GM23338 (cell line): ENCODE measurements at regions not wholly inside any gene's neighbourhood (a gene's known extent, or its start where the extent isn't known, plus 50 kb on each side); places are given as distances from the start of the nearest gene placed in this dataset.

Source experiments
- CREB1 ChIP-seq: fragments of 250-450 bp; sonication (Bioruptor Pico); IDR thresholded peaks from 2 replicates; pipeline ENCODE4 v1.5.0; 2020; ENCODE audit warnings: low read depth, mild to moderate bottlenecking, moderate library complexity
- EZH2 ChIP-seq: fragments of 200-600 bp; sonication (generic); IDR thresholded peaks from one replicate; pipeline ENCODE4 v1.8.0; 2017; ENCODE audit warnings: antibody characterized with exemption, mild to moderate bottlenecking, low read depth; ENCODE audit not compliant: unreplicated experiment
- EZH2phosphoT487 ChIP-seq: fragments of 200-600 bp; sonication (generic); IDR thresholded peaks from one replicate; pipeline ENCODE4 v1.8.1; 2018; ENCODE audit warnings: antibody characterized with exemption; ENCODE audit not compliant: unreplicated experiment
- JUNB ChIP-seq: IDR thresholded peaks from one replicate; pipeline ENCODE4 v1.6.1; 2016; ENCODE audit warnings: antibody characterized with exemption; ENCODE audit not compliant: unreplicated experiment
- NANOG ChIP-seq: IDR thresholded peaks from 2 replicates; pipeline ENCODE4 v1.6.1; 2016; ENCODE audit warnings: antibody characterized with exemption, borderline replicate concordance
- POLR2AphosphoS5 ChIP-seq: IDR thresholded peaks from 2 replicates; pipeline ENCODE4 v1.6.1; 2016; ENCODE audit warnings: antibody characterized with exemption, low read depth
- STAT1 ChIP-seq: IDR thresholded peaks from one replicate; pipeline ENCODE4 v1.6.1; 2016; ENCODE audit warnings: antibody characterized with exemption; ENCODE audit not compliant: unreplicated experiment
- ZNF114 ChIP-seq: fragments of 250-450 bp; sonication (Bioruptor Pico); IDR thresholded peaks from 2 replicates; pipeline ENCODE4 v1.5.0; 2020; ENCODE audit warnings: mild to moderate bottlenecking, moderate library complexity
- ZNF331 ChIP-seq: fragments of 250-450 bp; sonication (Bioruptor Pico); IDR thresholded peaks from 2 replicates; pipeline ENCODE4 v1.5.0; 2020; ENCODE audit warnings: low read depth, mild to moderate bottlenecking, moderate library complexity
- TF ChIP-seq, protein P1 (sequence below), 2 experiments: fragments of 200-600 bp in 1 of 2; sonication (generic) in 1 of 2; conservative IDR thresholded peaks; 2 replicates each; pipeline versions ENCODE4 v1.5.1 to v1.6.1; 2016 to 2017; ENCODE audit warnings: antibody characterized with exemption in 2 of 2, low read depth in 2 of 2, mild to moderate bottlenecking in 2 of 2, moderate library complexity in 1 of 2
- TF ChIP-seq, protein P2 (sequence below): fragments of 250-450 bp; sonication (Bioruptor Pico); IDR thresholded peaks from 2 replicates; pipeline ENCODE4 v1.5.0; 2020; ENCODE audit warnings: mild to moderate bottlenecking, moderate library complexity
- TF ChIP-seq, protein P3 (sequence below): IDR thresholded peaks from one replicate; pipeline ENCODE4 v1.6.1; 2018; ENCODE audit warnings: antibody characterized with exemption; ENCODE audit not compliant: unreplicated experiment
- TF ChIP-seq, protein P4 (sequence below): IDR thresholded peaks from 2 replicates; pipeline ENCODE4 v1.6.1; 2016; ENCODE audit warnings: antibody characterized with exemption

DNA sequence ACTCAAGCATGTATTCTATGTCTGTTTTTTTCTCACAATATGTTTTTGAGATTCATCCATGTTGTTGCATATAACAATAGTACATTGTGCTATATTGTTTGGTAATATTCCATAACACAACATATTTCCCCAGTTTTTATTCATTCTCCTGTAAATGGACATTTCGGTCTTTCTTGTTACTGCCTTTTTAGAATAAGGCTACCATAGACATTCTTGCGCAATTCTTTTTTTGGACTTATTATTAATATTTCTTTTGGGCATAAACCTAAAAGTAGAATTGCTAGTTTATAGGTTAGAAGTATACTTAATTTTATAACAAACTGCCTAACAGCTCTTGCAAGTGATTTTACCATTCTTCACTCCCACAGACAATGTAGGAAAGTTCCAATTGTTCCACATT, 573.0 kb downstream of the ADGRL2 start:
- TF ChIP-seq EZH2 = no peak
- TF ChIP-seq POLR2AphosphoS5 = no peak
- TF ChIP-seq, protein P1, sequence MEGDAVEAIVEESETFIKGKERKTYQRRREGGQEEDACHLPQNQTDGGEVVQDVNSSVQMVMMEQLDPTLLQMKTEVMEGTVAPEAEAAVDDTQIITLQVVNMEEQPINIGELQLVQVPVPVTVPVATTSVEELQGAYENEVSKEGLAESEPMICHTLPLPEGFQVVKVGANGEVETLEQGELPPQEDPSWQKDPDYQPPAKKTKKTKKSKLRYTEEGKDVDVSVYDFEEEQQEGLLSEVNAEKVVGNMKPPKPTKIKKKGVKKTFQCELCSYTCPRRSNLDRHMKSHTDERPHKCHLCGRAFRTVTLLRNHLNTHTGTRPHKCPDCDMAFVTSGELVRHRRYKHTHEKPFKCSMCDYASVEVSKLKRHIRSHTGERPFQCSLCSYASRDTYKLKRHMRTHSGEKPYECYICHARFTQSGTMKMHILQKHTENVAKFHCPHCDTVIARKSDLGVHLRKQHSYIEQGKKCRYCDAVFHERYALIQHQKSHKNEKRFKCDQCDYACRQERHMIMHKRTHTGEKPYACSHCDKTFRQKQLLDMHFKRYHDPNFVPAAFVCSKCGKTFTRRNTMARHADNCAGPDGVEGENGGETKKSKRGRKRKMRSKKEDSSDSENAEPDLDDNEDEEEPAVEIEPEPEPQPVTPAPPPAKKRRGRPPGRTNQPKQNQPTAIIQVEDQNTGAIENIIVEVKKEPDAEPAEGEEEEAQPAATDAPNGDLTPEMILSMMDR (conservative IDR thresholded peaks at IDR 0.05; ENCODE audit: low read depth in 2 of 2) = no peak
- no peak for TF ChIP-seq EZH2phosphoT487
- no peak for TF ChIP-seq ZNF114
- no peak for TF ChIP-seq JUNB
- TF ChIP-seq, protein P2, sequence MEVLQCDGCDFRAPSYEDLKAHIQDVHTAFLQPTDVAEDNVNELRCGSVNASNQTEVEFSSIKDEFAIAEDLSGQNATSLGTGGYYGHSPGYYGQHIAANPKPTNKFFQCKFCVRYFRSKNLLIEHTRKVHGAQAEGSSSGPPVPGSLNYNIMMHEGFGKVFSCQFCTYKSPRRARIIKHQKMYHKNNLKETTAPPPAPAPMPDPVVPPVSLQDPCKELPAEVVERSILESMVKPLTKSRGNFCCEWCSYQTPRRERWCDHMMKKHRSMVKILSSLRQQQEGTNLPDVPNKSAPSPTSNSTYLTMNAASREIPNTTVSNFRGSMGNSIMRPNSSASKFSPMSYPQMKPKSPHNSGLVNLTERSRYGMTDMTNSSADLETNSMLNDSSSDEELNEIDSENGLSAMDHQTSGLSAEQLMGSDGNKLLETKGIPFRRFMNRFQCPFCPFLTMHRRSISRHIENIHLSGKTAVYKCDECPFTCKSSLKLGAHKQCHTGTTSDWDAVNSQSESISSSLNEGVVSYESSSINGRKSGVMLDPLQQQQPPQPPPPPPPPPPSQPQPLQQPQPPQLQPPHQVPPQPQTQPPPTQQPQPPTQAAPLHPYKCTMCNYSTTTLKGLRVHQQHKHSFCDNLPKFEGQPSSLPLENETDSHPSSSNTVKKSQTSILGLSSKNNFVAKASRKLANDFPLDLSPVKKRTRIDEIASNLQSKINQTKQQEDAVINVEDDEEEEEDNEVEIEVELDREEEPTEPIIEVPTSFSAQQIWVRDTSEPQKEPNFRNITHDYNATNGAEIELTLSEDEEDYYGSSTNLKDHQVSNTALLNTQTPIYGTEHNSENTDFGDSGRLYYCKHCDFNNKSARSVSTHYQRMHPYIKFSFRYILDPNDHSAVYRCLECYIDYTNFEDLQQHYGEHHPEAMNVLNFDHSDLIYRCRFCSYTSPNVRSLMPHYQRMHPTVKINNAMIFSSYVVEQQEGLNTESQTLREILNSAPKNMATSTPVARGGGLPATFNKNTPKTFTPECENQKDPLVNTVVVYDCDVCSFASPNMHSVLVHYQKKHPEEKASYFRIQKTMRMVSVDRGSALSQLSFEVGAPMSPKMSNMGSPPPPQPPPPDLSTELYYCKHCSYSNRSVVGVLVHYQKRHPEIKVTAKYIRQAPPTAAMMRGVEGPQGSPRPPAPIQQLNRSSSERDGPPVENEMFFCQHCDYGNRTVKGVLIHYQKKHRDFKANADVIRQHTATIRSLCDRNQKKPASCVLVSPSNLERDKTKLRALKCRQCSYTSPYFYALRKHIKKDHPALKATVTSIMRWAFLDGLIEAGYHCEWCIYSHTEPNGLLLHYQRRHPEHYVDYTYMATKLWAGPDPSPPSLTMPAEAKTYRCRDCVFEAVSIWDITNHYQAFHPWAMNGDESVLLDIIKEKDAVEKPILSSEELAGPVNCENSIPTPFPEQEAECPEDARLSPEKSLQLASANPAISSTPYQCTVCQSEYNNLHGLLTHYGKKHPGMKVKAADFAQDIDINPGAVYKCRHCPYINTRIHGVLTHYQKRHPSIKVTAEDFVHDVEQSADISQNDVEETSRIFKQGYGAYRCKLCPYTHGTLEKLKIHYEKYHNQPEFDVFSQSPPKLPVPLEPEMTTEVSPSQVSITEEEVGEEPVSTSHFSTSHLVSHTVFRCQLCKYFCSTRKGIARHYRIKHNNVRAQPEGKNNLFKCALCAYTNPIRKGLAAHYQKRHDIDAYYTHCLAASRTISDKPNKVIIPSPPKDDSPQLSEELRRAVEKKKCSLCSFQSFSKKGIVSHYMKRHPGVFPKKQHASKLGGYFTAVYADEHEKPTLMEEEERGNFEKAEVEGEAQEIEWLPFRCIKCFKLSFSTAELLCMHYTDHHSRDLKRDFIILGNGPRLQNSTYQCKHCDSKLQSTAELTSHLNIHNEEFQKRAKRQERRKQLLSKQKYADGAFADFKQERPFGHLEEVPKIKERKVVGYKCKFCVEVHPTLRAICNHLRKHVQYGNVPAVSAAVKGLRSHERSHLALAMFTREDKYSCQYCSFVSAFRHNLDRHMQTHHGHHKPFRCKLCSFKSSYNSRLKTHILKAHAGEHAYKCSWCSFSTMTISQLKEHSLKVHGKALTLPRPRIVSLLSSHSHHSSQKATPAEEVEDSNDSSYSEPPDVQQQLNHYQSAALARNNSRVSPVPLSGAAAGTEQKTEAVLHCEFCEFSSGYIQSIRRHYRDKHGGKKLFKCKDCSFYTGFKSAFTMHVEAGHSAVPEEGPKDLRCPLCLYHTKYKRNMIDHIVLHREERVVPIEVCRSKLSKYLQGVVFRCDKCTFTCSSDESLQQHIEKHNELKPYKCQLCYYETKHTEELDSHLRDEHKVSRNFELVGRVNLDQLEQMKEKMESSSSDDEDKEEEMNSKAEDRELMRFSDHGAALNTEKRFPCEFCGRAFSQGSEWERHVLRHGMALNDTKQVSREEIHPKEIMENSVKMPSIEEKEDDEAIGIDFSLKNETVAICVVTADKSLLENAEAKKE (CRISPR knock-in tag) = no peak
- TF ChIP-seq, protein P3, sequence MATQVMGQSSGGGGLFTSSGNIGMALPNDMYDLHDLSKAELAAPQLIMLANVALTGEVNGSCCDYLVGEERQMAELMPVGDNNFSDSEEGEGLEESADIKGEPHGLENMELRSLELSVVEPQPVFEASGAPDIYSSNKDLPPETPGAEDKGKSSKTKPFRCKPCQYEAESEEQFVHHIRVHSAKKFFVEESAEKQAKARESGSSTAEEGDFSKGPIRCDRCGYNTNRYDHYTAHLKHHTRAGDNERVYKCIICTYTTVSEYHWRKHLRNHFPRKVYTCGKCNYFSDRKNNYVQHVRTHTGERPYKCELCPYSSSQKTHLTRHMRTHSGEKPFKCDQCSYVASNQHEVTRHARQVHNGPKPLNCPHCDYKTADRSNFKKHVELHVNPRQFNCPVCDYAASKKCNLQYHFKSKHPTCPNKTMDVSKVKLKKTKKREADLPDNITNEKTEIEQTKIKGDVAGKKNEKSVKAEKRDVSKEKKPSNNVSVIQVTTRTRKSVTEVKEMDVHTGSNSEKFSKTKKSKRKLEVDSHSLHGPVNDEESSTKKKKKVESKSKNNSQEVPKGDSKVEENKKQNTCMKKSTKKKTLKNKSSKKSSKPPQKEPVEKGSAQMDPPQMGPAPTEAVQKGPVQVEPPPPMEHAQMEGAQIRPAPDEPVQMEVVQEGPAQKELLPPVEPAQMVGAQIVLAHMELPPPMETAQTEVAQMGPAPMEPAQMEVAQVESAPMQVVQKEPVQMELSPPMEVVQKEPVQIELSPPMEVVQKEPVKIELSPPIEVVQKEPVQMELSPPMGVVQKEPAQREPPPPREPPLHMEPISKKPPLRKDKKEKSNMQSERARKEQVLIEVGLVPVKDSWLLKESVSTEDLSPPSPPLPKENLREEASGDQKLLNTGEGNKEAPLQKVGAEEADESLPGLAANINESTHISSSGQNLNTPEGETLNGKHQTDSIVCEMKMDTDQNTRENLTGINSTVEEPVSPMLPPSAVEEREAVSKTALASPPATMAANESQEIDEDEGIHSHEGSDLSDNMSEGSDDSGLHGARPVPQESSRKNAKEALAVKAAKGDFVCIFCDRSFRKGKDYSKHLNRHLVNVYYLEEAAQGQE = no peak
- no peak for TF ChIP-seq NANOG
- TF ChIP-seq, protein P4, sequence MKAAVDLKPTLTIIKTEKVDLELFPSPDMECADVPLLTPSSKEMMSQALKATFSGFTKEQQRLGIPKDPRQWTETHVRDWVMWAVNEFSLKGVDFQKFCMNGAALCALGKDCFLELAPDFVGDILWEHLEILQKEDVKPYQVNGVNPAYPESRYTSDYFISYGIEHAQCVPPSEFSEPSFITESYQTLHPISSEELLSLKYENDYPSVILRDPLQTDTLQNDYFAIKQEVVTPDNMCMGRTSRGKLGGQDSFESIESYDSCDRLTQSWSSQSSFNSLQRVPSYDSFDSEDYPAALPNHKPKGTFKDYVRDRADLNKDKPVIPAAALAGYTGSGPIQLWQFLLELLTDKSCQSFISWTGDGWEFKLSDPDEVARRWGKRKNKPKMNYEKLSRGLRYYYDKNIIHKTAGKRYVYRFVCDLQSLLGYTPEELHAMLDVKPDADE = no peak
- no peak for TF ChIP-seq ZNF331 (CRISPR knock-in tag)
- TF ChIP-seq CREB1 = no peak
- no peak for TF ChIP-seq STAT1
